GM19025 (cell line): ENCODE measurements at regions not wholly inside any gene's neighbourhood (a gene's known extent, or its start where the extent isn't known, plus 50 kb on each side); places are given as distances from the start of the nearest gene placed in this dataset.
"Not testable (repeated sequence)": the region's sequence is repeated elsewhere in the genome, so short reads cannot be mapped to it uniquely, and the experiment has no call there.

Experiments used
- ATAC-seq: cut with Tn5 transposase; IDR thresholded peaks from one replicate; pipeline ENCODE4 v1.9.1; 2021; ENCODE audit warnings: mild to moderate bottlenecking, low read depth, moderate library complexity; ENCODE audit not compliant: unreplicated experiment

DNA sequence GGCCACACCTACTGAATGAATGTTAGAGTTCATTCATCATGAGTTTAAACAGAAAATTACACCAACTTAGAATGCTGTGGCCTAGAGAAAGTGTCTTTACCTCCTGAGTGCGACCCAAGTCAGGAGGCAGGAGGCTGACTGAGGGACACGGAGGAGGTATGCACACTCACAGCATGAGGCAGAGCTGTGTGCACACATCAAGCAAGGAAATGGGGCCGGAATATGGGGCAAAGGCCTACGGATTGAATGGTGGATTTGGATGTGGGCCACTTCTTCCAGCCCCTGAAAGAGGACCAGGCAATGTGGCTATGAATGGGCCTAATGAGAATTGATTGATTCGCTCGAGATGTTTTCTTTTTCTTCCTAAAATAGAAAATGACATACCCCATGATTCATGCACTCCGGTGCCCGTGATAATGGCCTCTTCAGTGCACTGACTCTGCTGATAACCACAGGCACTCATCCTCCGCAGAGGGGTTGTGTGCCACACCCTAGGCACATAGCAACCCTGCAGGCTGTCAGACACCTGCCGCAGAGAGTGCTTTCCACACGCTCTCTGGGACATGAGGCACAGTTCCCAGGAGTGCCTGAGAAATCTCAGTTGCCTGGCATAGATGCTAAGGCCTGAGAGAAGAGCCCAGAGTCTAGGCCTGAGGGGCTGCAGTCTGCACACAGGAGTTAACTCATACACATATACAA lies 155.5 kb downstream of the GLUL start:
- no peak for ATAC-seq

DNA sequence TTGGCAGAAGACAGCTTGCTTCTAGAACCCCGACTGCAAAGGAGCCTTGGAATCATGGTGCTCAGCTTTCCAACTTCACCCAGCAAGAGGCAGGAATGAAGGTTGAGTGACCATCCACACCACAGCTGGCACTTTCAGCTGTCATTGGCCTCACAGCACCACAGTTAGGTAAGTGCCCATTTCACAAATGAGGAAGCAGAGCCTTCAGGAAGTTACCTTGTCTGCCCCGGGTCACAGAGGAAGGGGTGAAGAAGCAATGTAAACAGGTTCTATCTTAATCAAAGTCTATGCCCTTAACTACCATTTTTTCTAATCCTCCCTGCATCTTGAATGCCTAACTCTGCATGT lies 156.0 kb downstream of the GLUL start:
- ATAC-seq = no peak

GRCh38 chr1:182229921-182230491 lies 161.6 kb downstream of the GLUL start:
- ATAC-seq = no peak

DNA sequence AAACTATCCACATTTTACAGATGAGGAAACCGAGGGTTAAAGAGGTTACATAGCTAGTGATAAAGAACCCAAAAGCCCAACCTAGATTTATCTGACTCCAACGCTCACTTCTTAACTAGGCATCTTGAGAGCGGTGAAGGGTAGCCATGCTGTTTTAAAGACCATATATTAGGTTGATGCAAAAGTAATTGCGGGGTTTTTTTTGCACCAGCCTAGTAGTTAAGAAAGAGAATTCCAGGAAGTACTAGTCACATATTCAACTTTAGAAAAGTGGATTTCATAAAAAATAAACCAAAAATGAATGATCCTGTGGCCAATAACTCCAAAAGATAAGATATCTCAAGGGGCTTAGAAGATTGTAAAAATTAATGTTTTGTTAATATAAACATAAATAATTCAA lies 162.1 kb downstream of the GLUL start:
- no peak for ATAC-seq

- no peak for ATAC-seq
Measured at GRCh38 chr1:182227864-182228547, 163.6 kb downstream of the GLUL start.

- no peak for ATAC-seq
Measured at GRCh38 chr1:182226618-182227017, 165.0 kb downstream of the GLUL start.

- ATAC-seq = not testable (repeated sequence)
Measured at GRCh38 chr1:182225755-182226154, 164.2 kb upstream of the ZNF648 start.

DNA sequence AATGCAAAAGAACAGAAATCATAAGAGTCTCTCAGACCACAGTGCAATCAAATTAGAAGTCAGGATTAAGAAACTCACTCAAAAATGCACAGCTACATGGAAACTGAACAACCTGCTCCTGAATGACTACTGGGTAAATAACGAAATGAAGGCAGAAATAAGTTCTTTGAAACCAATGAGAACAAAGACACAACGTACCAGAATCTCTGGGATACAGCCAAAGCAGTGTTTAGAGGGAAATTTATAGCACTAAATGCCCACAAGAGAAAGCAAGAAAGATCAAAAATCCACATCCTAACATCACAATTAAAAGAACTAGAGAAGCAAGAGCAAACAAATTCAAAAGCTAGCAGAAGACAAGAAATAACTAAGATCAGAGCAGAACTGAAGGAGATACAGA lies 160.5 kb upstream of the ZNF648 start:
- ATAC-seq = not testable (repeated sequence)

DNA sequence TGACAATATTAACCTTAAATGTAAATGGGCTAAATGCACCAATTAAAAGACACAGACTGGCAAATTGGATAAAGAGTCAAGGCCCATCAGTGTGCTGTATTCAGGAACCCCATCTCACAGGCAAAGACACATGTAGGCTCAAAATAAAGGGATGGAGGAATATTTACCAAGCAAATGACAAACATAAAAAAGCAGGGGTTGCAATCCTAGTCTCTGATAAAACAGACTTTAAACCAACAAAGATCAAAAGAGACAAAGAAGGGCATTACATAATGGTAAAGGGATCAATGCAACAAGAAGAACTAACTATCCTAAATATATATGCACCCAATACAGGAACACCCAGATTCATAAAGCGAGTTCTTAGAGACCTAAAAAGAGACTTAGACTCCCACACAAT lies 159.9 kb upstream of the ZNF648 start:
- not testable (repeated sequence) for ATAC-seq

DNA sequence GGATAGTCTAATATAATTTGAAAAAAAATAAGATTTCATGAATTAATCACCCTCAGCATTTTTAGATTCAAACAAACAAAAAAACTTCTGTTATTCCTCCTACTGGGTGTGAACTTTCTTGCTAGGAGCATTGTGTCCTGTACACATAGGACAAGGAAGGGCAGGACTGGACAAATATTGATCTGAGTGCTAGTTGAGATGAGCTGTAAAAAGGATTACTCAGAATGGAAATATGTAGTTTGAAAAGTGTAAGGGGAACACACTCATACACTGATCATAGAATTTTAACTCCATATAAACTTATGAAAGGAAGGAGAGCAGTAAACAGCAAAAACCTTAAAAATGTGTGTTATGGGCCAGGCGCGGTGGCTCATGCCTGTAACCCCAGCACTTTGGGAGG lies 156.5 kb upstream of the ZNF648 start:
- ATAC-seq = no peak

DNA sequence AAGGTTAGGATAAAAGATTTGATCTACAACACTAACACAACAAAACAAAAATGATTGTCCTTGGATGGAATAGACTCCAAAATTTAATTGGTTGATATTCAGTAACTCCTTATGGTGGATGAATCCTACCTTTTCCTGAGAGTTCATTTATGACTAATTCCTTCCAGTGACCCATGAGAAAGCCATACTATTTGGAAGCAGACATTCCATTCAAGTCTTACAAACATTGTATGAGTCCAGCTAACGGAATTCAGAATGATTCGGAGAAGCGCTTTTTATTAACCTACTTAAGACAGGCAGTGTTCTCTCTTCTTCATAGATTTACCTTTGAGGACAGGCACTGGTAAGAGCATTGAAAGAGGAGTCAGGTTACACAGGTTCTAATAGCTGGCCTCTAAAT lies 155.6 kb upstream of the ZNF648 start:
- no peak for ATAC-seq

DNA sequence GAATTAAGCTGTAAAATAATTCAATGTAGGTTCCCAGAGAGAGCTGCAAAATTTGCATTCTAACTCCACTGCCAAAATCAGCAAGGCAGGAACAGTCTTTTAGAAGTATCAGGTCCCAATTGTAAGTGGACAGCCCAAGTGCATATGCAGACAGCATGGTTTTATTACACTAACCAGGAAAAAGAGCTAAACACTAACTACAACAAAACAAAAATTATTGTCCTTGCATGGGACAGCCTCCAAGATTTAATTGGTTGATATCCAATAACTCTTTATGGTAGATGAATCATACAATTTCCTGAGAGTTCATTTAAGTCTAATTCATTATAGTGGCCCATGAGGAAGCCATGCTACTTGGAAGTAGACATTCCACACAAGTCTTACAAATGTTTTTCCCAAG lies 154.3 kb upstream of the ZNF648 start:
- no peak for ATAC-seq

GRCh38 chr1:182213163-182213562 lies 151.7 kb upstream of the ZNF648 start:
- no peak for ATAC-seq

- no peak for ATAC-seq
Measured at GRCh38 chr1:182211386-182211785, 149.9 kb upstream of the ZNF648 start.

DNA sequence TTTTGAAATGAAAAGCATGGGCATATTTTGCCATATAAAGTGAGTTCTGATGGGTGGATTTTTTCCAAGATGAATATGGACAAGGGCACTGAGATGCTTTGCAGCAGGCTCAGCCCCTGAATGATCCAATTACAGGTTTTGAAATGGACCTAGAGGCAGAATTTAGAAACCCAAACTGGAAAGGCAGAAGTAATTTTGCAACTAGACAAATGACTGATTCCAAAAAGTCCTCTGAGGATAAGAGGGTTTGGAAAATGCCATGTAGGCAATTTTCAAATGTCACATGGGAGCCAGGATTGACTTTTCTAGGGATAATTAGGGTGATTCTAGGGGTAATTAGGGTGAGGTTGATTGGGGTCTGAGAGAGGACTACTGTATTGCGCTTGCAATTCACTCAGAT lies 148.9 kb upstream of the ZNF648 start:
- no peak for ATAC-seq

- ATAC-seq = no peak
Measured at GRCh38 chr1:182207300-182207699, 145.8 kb upstream of the ZNF648 start.

DNA sequence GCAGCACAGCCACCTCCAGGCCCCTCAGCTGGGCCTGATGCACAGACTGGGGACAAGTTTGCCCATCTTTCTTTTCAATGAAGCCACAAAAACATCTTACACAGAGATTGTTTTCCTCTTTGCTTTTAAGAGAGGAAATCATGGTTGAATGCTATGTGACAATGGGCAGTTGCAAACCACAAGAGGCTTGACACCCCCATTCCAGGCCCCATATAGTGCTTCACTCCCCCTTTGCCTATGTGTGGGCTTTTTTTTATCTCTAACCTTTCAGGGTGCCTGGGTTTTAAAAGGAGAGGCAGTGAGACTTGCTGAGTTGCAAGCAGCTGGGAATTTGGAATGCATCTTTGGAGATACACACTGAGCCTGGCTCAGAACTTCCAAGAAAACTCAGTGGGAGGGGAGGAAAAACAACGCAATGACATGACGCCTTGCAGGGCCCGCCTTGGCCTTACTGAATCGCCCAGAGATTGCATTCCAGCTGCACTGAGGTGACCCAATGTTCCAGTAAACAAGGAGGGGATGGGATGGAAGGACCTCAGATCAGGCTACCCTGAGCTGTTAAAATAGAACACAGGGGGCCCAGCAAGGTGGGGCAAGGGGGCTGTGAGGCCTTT lies 145.2 kb upstream of the ZNF648 start:
- no peak for ATAC-seq

DNA sequence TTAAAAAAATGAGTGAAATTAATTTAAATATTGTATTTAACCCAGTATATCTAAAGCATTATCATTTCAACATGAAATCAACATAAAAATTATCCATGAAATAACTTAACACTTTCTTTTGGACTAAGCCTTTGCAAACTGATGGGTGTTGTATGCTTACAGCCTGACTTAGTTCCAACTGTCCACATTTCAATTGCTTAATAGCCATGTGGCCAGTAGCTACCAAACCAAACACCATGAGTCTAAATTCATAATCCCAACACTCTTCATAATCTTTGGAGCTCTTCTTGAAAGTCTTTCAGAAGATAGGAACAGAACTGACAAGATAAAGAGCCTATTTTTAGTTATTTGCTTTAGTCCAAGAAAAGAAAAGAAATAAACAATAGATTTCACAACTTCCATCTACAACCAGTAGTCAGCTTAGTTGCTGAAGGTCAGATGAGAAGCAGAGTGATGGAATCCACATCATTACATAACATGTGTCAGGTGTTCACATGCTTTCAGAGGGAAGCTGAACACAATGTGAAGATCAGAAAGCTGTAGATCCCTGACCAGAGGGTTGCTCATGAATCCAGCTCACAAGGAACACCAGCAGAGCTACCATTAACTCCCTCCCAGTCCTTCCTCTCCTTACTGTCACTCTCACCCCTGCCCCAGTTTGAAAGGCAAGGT lies 144.0 kb upstream of the ZNF648 start:
- ATAC-seq = no peak

DNA sequence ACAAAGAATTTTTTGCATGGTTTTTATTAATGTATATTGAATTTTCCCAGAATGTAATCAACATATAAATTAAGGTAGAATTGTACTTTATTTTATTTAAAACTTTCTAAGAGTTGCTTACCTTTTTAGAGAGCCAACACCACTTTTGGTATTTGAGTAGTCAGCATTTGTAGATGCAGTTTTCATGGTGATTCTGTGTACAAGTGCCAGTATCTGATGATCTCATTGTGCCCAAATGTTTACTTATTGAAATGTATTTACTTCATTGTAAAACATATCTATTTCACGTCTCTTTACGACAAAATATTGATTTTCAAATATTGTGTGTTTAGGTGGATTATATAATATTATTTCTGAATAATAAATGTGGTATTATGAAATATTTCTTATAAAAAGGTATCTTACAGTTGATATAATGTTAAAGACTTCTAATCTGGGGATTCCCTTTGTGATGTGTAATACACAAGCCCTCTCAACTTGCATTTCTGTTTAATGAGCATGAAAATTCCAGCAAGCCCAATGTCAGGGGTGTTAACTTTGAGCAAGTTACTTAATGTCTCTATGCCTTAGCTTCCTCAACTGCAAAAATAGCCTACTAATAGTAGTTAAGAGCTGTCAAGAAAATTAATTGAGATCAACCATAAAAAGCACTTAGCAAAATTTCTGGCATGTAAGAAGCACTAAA lies 141.8 kb upstream of the ZNF648 start:
- ATAC-seq = no peak

GRCh38 chr1:182201490-182201889 lies 140.0 kb upstream of the ZNF648 start:
- ATAC-seq = not testable (repeated sequence)
